CD14-positive monocyte (primary cell): ENCODE measurements at regions not wholly inside any gene's neighbourhood (a gene's known extent, or its start where the extent isn't known, plus 50 kb on each side); places are given as distances from the start of the nearest gene placed in this dataset.

Experiments used
- DNase-seq, 3 donors: peaks; one replicate each; pipeline ENCODE4 v3.0.0-alpha.2; 2011 to 2022
- H2AFZ ChIP-seq: 2 replicates; pipeline ENCODE4 v1.6.0; 2012; ENCODE audit warnings: mild to moderate bottlenecking, low read depth, low read length, inconsistent platforms; ENCODE audit not compliant: insufficient read depth, poor library complexity, severe bottlenecking
- H3K27ac ChIP-seq, 2 donors: 1 replicate in 1 of 2; 2 replicates in 1 of 2; pipeline ENCODE4 v1.5.1; 2012 to 2013; ENCODE audit warnings: low read length in 2 of 2, control low read depth in 1 of 2, inconsistent platforms in 1 of 2, low read depth in 1 of 2, mild to moderate bottlenecking in 1 of 2
- H3K27me3 ChIP-seq, 2 donors: one replicate each; pipeline versions ENCODE4 v1.6.0 to v1.6.1; 2011 to 2013; ENCODE audit warnings: low read length in 2 of 2; ENCODE audit not compliant: control insufficient read depth in 2 of 2, insufficient read depth in 2 of 2
- H3K36me3 ChIP-seq, 2 donors: replicated peaks in 1 of 2; 1 replicate in 1 of 2; 2 replicates in 1 of 2; pipeline versions ENCODE4 v1.5.1 to v1.6.1; 2012 to 2013; ENCODE audit warnings: low read length in 2 of 2, control low read depth in 1 of 2, inconsistent platforms in 1 of 2, mild to moderate bottlenecking in 1 of 2; ENCODE audit not compliant: insufficient read depth in 2 of 2, control insufficient read depth in 1 of 2
- H3K4me1 ChIP-seq, 2 donors: 1 replicate in 1 of 2; 2 replicates in 1 of 2; pipeline versions ENCODE4 v1.5.1 to v1.6.1; 2012 to 2013; ENCODE audit warnings: low read length in 2 of 2, control low read depth in 1 of 2, inconsistent platforms in 1 of 2, mild to moderate bottlenecking in 1 of 2, moderate library complexity in 1 of 2; ENCODE audit not compliant: insufficient read depth in 2 of 2, control insufficient read depth in 1 of 2
- H3K4me2 ChIP-seq: replicated peaks from 2 replicates; pipeline ENCODE3; 2012; ENCODE audit warnings: low read length, moderate library complexity, mild to moderate bottlenecking; ENCODE audit not compliant: poor library complexity, severe bottlenecking; ENCODE audit errors: extremely low read depth
- H3K4me3 ChIP-seq, 3 experiments: fragments of 200-600 bp in 1 of 3; sonication (generic) in 1 of 3; replicated peaks in 1 of 3; 1 replicate in 2 of 3; 2 replicates in 1 of 3; pipeline ENCODE4 v1.5.1; 2011 to 2013; ENCODE audit warnings: low read length in 3 of 3, mild to moderate bottlenecking in 3 of 3, control low read depth in 2 of 3, low read depth in 2 of 3, inconsistent platforms in 1 of 3, moderate library complexity in 1 of 3
- H3K79me2 ChIP-seq: 2 replicates; pipeline ENCODE4 v1.6.0; 2012; ENCODE audit warnings: mild to moderate bottlenecking, control low read depth, inconsistent platforms, low read length, moderate library complexity; ENCODE audit not compliant: insufficient read depth
- H3K9ac ChIP-seq: 2 replicates; pipeline ENCODE4 v1.6.0; 2017; ENCODE audit warnings: low read length, mild to moderate bottlenecking; ENCODE audit not compliant: insufficient read depth, poor library complexity, severe bottlenecking
- H3K9me3 ChIP-seq, 2 donors: replicated peaks in 1 of 2; 1 replicate in 1 of 2; 2 replicates in 1 of 2; pipeline versions ENCODE4 v1.5.1 to v1.6.1; 2012 to 2013; ENCODE audit warnings: low read length in 2 of 2, control low read depth in 1 of 2; ENCODE audit not compliant: control insufficient read depth in 1 of 2, insufficient read depth in 1 of 2
- H4K20me1 ChIP-seq: 2 replicates; pipeline ENCODE4 v1.6.0; 2012; ENCODE audit warnings: mild to moderate bottlenecking, low read length, control low read depth, moderate library complexity; ENCODE audit not compliant: insufficient read depth
- H3K27ac Mint-ChIP-seq, 7 donors: one replicate each; pipeline ENCODE4 v1.8.0; 2020; ENCODE audit warnings: mild to moderate bottlenecking in 7 of 7, mixed read lengths in 7 of 7, moderate library complexity in 6 of 7, inconsistent platforms in 2 of 7
- H3K27me3 Mint-ChIP-seq, 3 donors: one replicate each; pipeline ENCODE4 v1.8.0; 2021 to 2022; ENCODE audit warnings: low read depth in 3 of 3, mild to moderate bottlenecking in 3 of 3, mixed read lengths in 3 of 3, moderate library complexity in 3 of 3, inconsistent platforms in 1 of 3
- H3K36me3 Mint-ChIP-seq, 2 donors: one replicate each; pipeline ENCODE4 v1.8.0; 2020; ENCODE audit warnings: mixed read lengths in 2 of 2, inconsistent platforms in 1 of 2, mild to moderate bottlenecking in 1 of 2
- H3K4me1 Mint-ChIP-seq: one replicate; pipeline ENCODE4 v1.8.0; 2020; ENCODE audit warnings: mild to moderate bottlenecking, mixed read lengths
- H3K4me3 Mint-ChIP-seq, 2 donors: one replicate each; pipeline ENCODE4 v1.8.0; 2020; ENCODE audit warnings: mild to moderate bottlenecking in 2 of 2, mixed read lengths in 2 of 2, moderate library complexity in 1 of 2
- H3K9me3 Mint-ChIP-seq, 7 donors: one replicate each; pipeline ENCODE4 v1.8.0; 2020 to 2022; ENCODE audit warnings: mixed read lengths in 7 of 7, mild to moderate bottlenecking in 6 of 7, moderate library complexity in 6 of 7, inconsistent platforms in 2 of 7
- CTCF ChIP-seq: fragments of 200-600 bp; IDR thresholded peaks from one replicate; pipeline ENCODE4 v1.8.0; 2022; ENCODE audit warnings: antibody characterized with exemption, mild to moderate bottlenecking
- WGBS: methylation state at CpG from one replicate; pipeline ENCODE4 v1.1.5; 2013; ENCODE audit warnings: missing lambda C conversion rate; ENCODE audit not compliant: insufficient coverage; 5-methylcytosine and 5-hydroxymethylcytosine counted together
- intact Hi-C, 2 donors: fragments of 100-400 bp; cut with micrococcal nuclease; formaldehyde crosslinking; loops; one replicate each; pipeline versions ENCODE4 v1.15.0 to v1.15.1; 2023

GRCh38 chr12:41794336-41794735, 350.3 kb downstream of the GXYLT1 start:
- H3K9ac ChIP-seq: no peak overlapping the region
- no peaks in the 10 kb centered on the region for H3K36me3 ChIP-seq
- H4K20me1 ChIP-seq: no peaks in the 10 kb centered on the region
- no peak overlapping the region for H2AFZ ChIP-seq
- no peaks in the 10 kb centered on the region for H3K27me3 ChIP-seq
- TF ChIP-seq CTCF: no peak
- no peak for DNase-seq
- no peaks in the 10 kb centered on the region for H3K79me2 ChIP-seq
- no peak overlapping the region for H3K4me3 ChIP-seq
- H3K9me3 ChIP-seq: peaks cover 12 to 18% of the 10 kb centered on the region in 2 donors
- H3K4me1 ChIP-seq: no peaks in the 10 kb centered on the region
- no peaks in the 10 kb centered on the region for H3K27me3 Mint-ChIP-seq
- no peaks in the 10 kb centered on the region for H3K36me3 Mint-ChIP-seq
- H3K4me2 ChIP-seq: no peak overlapping the region
- H3K4me1 Mint-ChIP-seq: no peaks in the 10 kb centered on the region
- WGBS: no CpG with 5 or more reads among the region's 2 CpGs
- no peak overlapping the region for H3K27ac ChIP-seq
- peaks cover 4 to 28% (median 22%) of the 10 kb centered on the region in 7 donors for H3K9me3 Mint-ChIP-seq
- H3K4me3 Mint-ChIP-seq: no peak overlapping the region
- intact Hi-C loops: no loop called here
- H3K27ac Mint-ChIP-seq: no peak overlapping the region

DNA sequence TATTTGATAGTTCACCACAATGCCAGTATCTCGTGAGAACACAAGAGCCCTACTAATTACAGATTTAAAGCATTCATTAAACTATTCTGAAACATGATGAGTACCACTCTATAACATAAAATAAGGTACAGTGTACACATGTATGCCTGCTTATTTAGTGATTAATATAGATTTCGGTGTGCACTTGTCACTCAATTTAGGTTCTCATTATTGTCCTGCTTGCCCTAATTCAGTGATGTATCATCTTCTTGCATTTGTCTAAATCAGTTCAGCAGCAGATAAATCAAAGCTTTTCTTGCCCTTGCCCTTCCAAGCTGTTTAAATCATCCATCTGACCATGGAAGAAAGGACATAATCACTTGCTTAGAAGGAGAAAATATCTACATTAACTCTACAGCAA, 359.7 kb downstream of the GXYLT1 start:
- Mint-ChIP-seq H3K36me3 (no peaks in the 10 kb centered on the region), H3K9me3 (peaks cover 0 to 13% (median 2%) of the 10 kb centered on the region in 7 donors), H3K27ac (no peak overlapping the region), H3K4me1 (no peaks in the 10 kb centered on the region), H3K4me3 (no peak overlapping the region), H3K27me3 (peaks cover 0 to 1% (median 0%) of the 10 kb centered on the region in 3 donors)
- Histone ChIP-seq H3K27ac (no peak overlapping the region), H3K4me2 (no peak overlapping the region), H3K4me1 (no peaks in the 10 kb centered on the region), H3K9ac (no peak overlapping the region), H3K27me3 (no peaks in the 10 kb centered on the region), H2AFZ (no peak overlapping the region), H3K79me2 (no peaks in the 10 kb centered on the region), H3K36me3 (no peaks in the 10 kb centered on the region), H4K20me1 (no peaks in the 10 kb centered on the region), H3K9me3 (no peaks in the 10 kb centered on the region), H3K4me3 (no peak overlapping the region)
- DNase-seq: no peak
- intact Hi-C loops: no loop called here
- WGBS: no CpG with 5 or more reads among the region's 2 CpGs
- no peak for TF ChIP-seq CTCF
